ENCODE measurements at regions not wholly inside any gene's neighbourhood (a gene's known extent, or its start where the extent isn't known, plus 50 kb on each side); places are given as distances from the start of the nearest gene placed in this dataset.

DNA sequence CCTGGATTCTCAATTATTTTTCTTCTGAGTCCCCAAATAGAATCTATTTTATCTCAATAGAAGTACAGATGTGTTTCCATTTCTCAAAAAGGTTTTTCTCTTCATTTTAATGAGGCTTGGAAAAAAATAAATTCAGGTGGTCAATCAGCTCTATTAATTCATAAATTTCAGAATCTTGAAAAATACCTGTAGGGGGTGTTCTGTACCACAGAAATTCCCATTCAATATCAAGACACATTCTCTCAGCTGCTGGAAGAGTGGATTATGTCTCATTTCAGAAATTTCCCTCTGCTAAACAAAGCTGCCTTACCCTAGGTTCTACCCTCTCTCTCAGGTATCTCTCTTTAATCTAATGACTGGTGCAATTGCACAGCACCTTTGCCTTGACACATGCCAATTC is 1121.2 kb downstream of the SI start:
- Histone ChIP-seq H3K4me3 (replicated peaks in 1 of 2; ENCODE audit: low read depth in 1 of 2, low read length in 2 of 2) (no peak overlapping the region), H3K36me3 (ENCODE audit: control insufficient read depth in 1 of 2, insufficient read depth in 2 of 2, low read length in 2 of 2) (no peaks in the 10 kb centered on the region), H3K9me2 (ENCODE audit: insufficient read depth) (no peaks in the 10 kb centered on the region), H3K27me3 (ENCODE audit: insufficient read depth, low read length) (no peaks in the 10 kb centered on the region), H3K79me2 (ENCODE audit: insufficient read depth, low read length) (no peaks in the 10 kb centered on the region), H4K20me1 (ENCODE audit: insufficient read depth) (no peaks in the 10 kb centered on the region), H3K4me1 (ENCODE audit: control insufficient read depth in 1 of 2, insufficient read depth in 2 of 2, low read length in 2 of 2) (no peaks in the 10 kb centered on the region), H2AFZ (ENCODE audit: low read depth, low read length, poor library complexity, severe bottlenecking) (no peak overlapping the region), H3K27ac (ENCODE audit: low read depth, low read length) (no peak overlapping the region), H3K9ac (ENCODE audit: low read length) (no peak overlapping the region), H3K4me2 (ENCODE audit: low read length) (no peak overlapping the region), H3K9me3 (ENCODE audit: control insufficient read depth in 1 of 2, insufficient read depth in 1 of 2, low read depth in 1 of 2, low read length in 2 of 2) (no peaks in the 10 kb centered on the region)
- ChIA-PET RAD21 (ENCODE audit: low non-redundant PET in 1 of 2, low total read pairs in 2 of 2, uncharacterized antibody in 2 of 2, unreplicated experiment in 2 of 2) (no interaction called here), POLR2A (no interaction called here), CTCF (interaction anchor here (0.6 to 1.1 kb wide), 4 partner anchors 14 to 1225 kb away, joined by 3 read pairs; no protein-coding TSS in a partner anchor)
- TF ChIP-seq YY1 (IDR thresholded peaks at IDR 0.05; ENCODE audit: extremely low read depth, insufficient replicate concordance, low read depth, low read length) (no peak), ZNF274 (IDR thresholded peaks at IDR 0.05; ENCODE audit: low read depth, low read length) (no peak), EZH2phosphoT487 (IDR thresholded peaks at IDR 0.05; ENCODE audit: borderline replicate concordance) (no peak), SP1 (IDR thresholded peaks at IDR 0.05; ENCODE audit: low read depth) (no peak), RAD21 (IDR thresholded peaks at IDR 0.05; ENCODE audit: low read depth) (peak; percentile 47)
- TF ChIP-seq, protein P1, sequence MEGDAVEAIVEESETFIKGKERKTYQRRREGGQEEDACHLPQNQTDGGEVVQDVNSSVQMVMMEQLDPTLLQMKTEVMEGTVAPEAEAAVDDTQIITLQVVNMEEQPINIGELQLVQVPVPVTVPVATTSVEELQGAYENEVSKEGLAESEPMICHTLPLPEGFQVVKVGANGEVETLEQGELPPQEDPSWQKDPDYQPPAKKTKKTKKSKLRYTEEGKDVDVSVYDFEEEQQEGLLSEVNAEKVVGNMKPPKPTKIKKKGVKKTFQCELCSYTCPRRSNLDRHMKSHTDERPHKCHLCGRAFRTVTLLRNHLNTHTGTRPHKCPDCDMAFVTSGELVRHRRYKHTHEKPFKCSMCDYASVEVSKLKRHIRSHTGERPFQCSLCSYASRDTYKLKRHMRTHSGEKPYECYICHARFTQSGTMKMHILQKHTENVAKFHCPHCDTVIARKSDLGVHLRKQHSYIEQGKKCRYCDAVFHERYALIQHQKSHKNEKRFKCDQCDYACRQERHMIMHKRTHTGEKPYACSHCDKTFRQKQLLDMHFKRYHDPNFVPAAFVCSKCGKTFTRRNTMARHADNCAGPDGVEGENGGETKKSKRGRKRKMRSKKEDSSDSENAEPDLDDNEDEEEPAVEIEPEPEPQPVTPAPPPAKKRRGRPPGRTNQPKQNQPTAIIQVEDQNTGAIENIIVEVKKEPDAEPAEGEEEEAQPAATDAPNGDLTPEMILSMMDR (IDR thresholded peaks at IDR 0.05 in 2 of 3, conservative IDR thresholded peaks at IDR 0.05 in 1 of 3; ENCODE audit: borderline replicate concordance in 1 of 3, insufficient read depth in 1 of 3, low read depth in 2 of 3, low read length in 2 of 3), result peak; percentile 4 to 32 (median 12); a peak in 1 of 6 replicates
- no peak for DNase-seq (ENCODE audit: low read depth, low spot score)
- intact Hi-C loops (cut with micrococcal nuclease), result loop anchor here (10.0 kb wide), 1 partner anchor 1228 kb away; no protein-coding TSS in a partner anchor
- no TSS peak for BruUV-seq (replicated peaks)
- ATAC-seq, result no peak

DNA sequence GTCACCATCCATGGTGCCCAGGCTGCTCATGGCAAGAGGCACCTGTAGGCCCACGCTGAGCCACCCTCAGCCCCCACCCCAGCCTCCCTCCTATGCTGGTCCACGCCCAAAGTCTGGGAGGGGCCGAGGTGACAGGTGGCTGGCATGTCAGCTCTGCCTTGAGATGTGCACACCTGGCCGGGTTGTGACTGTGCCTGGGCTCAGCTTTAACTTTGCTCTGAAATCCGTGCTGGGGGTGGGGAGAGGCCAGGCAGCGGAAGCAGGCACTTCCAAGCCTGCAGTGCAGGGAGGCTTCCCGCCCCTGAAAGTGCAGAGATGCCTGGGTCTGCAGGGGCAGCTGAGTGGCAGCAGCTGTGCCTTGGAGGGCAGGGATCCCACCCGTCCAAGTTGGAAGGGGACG is 1124.8 kb downstream of the SI start:
- Histone ChIP-seq H3K4me3 (replicated peaks in 1 of 2; ENCODE audit: low read depth in 1 of 2, low read length in 2 of 2) (no peak overlapping the region), H3K9me3 (ENCODE audit: control insufficient read depth in 1 of 2, insufficient read depth in 1 of 2, low read depth in 1 of 2, low read length in 2 of 2) (no peaks in the 10 kb centered on the region), H3K4me1 (ENCODE audit: control insufficient read depth in 1 of 2, insufficient read depth in 2 of 2, low read length in 2 of 2) (no peaks in the 10 kb centered on the region), H2AFZ (ENCODE audit: low read depth, low read length, poor library complexity, severe bottlenecking) (no peak overlapping the region), H4K20me1 (ENCODE audit: insufficient read depth) (no peaks in the 10 kb centered on the region), H3K9me2 (ENCODE audit: insufficient read depth) (no peaks in the 10 kb centered on the region), H3K4me2 (ENCODE audit: low read length) (no peak overlapping the region), H3K36me3 (ENCODE audit: control insufficient read depth in 1 of 2, insufficient read depth in 2 of 2, low read length in 2 of 2) (no peaks in the 10 kb centered on the region), H3K27ac (ENCODE audit: low read depth, low read length) (no peak overlapping the region), H3K79me2 (ENCODE audit: insufficient read depth, low read length) (no peaks in the 10 kb centered on the region), H3K27me3 (ENCODE audit: insufficient read depth, low read length) (no peaks in the 10 kb centered on the region), H3K9ac (ENCODE audit: low read length) (no peak overlapping the region)
- ATAC-seq, result no peak
- BruUV-seq (replicated peaks), result no TSS peak
- ChIA-PET RAD21 (ENCODE audit: low non-redundant PET in 1 of 2, low total read pairs in 2 of 2, uncharacterized antibody in 2 of 2, unreplicated experiment in 2 of 2) (no interaction called here), CTCF (no interaction called here), POLR2A (no interaction called here)
- DNase-seq (ENCODE audit: low read depth, low spot score), result no peak
- intact Hi-C loops (cut with micrococcal nuclease), result loop anchor here (5.0 to 10.0 kb wide), 2 partner anchors 896 to 1231 kb away; no protein-coding TSS in a partner anchor
- TF ChIP-seq, protein P1 (IDR thresholded peaks at IDR 0.05 in 2 of 3, conservative IDR thresholded peaks at IDR 0.05 in 1 of 3; ENCODE audit: borderline replicate concordance in 1 of 3, insufficient read depth in 1 of 3, low read depth in 2 of 3, low read length in 2 of 3), result no peak
- TF ChIP-seq POLR2AphosphoS5 (IDR thresholded peaks at IDR 0.05; ENCODE audit: low read depth, low read length), result no peak
- no peak for TF ChIP-seq ZFX (IDR thresholded peaks at IDR 0.05)

Data from HCT116 (cell line).